HG03521 (cell line): ENCODE measurements at regions not wholly inside any gene's neighbourhood (a gene's known extent, or its start where the extent isn't known, plus 50 kb on each side); places are given as distances from the start of the nearest gene placed in this dataset.

ENCODE experiments used
- ATAC-seq: cut with Tn5 transposase; IDR thresholded peaks from one replicate; pipeline ENCODE4 v1.9.1; 2021; ENCODE audit warnings: mild to moderate bottlenecking, moderate library complexity; ENCODE audit not compliant: unreplicated experiment

DNA sequence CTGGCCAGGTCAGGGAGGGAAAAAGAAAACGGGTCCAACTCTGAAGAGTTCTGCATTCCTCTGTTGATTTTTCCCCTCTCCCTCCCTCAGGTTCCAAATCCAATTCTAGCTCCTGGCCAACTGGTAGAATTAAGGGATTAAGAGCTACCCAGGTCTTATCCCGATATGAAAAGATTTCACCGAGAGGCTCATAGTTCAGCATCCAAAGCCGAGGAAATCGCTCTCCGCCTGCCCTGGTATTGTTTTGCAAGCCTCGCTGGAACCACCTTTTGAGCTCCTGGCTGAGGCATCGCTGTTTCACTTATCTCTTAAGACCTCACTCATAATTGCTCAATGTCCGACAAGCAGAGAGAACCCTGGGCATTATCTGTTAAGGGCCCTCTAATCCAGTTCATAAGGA lies 180.4 kb downstream of the URI1 start:
- ATAC-seq, result no peak

DNA sequence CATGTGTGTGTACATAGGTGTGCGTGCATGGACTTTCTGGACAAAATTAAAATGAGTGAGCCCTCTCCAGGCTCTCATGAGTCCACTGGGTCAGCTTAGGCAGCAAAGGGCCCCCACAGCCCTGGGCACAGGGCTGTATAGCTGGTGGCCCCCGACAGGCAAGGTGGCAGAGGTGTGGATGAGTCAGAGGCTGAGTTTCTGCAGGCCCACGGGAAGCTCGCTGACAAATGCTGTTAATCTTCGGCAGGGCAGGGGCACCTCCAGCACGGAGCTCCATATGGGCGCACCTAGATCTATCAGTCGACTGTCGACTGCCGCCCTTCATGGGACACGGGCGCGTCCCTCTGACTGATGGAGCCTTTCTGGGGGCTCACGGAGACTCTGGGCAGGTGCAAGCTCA lies 181.1 kb downstream of the URI1 start:
- ATAC-seq, result no peak

DNA sequence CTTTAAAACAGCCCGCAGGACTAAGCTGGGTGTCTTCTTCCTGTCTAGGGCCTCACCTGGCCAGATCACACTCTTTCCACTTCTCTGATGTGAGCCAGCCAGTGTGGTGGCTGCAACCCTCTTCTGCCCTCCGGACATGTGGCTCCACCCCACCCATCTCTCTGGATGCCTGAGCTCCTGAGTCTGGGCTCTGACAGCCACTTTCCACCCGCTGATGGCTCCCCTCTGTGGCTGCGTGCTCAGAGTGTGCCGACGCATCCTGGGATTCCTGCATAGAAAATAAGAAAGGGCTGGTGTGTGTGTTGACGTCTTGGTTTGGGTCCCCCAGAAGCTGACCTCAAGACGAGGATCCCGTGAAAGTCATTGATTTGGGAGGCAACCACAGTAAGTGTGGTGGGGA lies 181.6 kb downstream of the URI1 start:
- ATAC-seq, result no peak

DNA sequence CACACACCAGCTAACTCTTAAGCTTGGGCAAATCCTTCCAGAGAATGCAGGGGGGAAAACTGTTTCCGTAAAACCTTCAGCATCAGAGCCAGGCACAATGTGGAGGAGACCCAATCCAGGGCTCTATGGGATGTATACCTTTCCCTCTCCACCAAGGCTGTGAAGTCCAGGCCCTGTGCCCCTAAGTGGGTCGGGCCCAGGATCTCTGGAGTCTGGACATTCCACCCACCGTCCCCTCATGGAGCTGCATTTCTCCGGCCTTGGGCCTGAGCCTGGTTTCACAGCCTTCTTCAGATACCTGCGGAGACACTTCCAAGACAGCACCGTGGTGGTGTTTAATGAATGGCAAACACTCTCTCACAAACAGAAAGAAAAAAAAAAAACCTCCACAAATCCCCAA lies 186.2 kb downstream of the URI1 start:
- no peak for ATAC-seq

DNA sequence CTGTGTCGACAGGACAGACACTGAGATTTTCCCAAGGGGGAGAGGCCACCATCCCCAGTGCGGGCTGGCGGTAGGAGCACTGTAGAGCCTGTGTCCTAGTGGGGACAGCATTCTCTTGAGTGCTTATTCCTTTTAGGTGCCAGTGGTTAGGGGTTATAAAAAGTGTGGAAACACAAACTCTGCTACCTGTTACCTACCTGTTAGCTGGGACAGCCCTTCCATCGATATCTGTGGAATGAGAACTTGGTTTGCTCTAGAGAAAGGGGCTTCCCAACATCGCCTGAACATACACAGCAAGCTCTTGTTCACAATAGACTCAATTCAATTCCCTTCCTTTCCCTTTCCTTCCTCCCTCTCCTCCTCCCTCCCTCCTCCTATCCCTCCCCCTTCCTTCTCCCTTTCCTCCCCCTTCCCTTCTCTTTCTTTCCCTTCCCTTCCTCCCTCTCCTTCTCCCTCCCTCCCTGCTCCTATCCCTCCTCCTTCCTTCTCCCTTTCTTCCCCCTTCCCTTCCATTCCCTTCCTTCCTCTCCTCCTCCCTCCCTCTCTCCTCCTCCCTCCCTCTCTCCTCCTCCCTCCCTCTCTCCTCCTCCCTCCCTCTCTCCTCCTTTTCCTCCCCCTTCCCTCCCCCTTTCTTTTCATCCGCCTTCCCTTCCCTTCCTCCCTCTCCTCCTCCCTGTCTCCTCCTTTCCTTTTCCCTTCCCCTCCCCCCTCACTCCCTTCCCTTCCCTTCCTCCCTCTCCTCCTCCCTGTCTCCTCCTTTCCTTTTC lies 188.5 kb downstream of the URI1 start:
- no peak for ATAC-seq

DNA sequence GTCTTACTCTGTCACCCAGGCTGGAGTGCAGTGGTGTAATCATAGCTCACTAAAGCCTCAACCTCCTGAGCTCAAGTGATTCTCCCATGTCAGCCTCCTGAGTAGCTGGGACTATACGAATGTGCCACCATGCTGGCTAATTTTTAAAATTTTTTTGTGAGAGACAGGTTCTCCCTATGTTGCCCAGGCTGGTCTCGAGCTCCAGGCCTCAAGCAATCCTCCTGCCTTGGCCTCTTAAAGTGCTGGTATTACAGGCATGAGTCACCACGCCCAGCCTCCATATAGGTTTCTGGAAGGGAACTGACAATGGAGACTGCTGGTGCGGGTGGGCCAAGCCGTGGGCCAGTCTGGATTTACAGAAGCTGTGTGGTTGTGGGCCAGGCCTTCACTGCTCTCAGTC lies 189.2 kb downstream of the URI1 start:
- ATAC-seq, result no peak

DNA sequence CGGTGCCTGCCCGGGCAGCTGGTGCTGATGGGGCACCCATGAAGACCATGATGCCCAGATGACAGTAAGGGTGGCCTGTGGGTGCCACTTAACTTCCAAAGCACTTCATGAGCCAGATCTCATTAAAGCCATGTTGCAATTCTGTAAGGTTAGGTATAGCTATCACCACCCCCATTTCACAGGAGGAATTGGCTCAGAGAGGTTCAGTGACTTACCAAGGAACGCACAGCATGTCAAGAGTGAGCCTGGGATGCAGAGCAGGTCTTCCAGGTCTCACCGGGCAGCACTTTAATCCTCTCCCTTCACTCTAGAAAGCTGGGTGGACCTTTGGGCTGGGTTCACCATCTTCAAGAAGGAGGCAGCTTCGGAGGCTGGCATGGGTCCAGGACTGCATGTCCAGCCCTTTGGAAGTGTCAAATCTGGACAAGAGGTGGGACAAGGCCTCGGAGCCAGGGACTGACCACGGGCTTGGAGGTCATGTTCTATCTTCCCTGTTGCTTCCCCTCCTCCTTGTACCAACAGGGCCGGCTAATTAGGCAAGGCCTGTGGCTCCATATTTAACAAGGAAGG lies 189.8 kb downstream of the URI1 start:
- no peak for ATAC-seq

DNA sequence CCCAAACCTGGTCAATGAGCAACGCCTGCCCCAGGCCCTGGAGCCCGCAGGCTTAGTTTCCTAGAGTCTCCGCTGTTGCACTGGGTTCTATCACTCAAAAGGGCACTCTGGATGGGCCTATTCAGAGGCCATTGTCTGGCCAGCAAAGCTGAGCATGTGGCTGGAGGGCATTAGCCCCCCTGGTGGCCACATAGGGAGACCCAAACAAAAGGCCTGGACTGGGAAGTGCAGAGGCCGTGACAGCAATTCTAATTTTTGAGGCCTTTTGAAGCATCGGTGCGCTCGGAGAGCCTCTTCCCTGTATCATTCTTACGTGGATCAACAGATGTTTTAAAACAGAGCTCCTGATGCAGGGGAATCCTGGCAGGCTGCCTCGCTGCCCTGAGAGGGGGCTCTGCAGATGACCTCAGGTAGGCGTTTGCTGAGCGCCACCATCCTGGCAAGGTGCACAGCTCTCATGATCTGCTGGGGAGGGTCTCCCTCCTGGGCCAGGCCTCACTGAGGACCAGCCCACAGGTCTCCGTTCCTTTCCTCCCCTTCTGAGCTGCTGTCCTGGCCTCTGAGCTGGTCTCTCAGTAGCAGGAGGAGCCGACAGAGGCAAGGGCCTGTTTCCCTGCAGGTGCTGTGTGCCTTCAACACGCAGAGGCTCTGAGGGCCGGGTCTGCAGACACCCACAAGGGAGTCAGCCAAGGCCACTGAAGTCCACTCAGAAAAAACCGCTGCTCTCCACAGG lies 190.5 kb downstream of the URI1 start:
- no peak for ATAC-seq

DNA sequence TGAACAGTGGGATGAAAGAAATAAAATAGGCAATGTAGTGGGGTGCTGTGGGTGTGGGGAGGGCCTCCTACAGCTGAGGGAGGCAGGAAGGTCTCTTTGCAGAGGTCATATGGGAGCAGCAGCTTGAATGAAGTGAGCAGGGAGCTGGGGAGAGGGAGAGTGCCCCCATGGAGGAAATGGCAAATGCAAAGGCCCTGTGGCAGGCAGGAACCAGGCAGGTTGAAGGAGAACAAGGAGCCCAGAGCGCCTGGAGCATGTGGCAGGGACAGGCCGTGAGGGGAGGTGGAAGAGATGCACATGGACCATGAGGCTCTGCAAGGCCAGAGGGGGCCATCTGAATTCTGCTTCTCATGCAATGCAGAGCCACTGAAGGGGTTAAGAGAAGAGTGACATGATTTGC lies 191.8 kb downstream of the URI1 start:
- ATAC-seq, result no peak

DNA sequence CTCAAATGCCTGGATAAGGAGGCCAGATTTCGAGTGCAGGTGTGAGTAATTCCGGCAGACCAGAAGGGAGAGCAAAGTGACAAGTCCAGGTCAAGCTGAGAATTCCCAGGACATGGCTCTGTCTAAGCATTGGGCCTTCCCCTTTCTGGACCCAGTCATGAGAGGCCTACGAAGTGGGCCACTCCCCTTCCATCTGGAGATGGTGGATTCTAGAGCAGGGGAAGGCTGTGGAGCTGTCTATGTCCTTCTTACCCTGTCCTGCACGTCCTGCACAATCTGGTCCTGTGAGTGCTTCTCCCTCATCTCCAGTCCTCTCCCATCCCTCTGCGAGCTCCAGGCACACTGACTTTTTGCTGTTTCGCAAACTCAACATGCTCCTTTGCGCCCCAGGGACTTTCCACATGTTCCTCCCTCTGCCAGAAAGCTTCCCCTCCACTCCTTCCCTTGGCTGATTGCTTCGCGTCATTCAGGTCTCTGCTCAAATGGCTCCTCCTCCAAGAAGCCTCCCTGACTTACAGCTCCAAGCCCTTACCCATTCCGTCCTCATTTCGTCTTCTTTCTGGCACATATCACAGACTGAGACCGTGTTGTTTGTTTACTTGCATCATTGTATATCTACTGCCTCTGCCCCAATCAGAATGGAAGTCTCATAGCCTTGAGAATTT lies 193.2 kb downstream of the URI1 start:
- no peak for ATAC-seq

DNA sequence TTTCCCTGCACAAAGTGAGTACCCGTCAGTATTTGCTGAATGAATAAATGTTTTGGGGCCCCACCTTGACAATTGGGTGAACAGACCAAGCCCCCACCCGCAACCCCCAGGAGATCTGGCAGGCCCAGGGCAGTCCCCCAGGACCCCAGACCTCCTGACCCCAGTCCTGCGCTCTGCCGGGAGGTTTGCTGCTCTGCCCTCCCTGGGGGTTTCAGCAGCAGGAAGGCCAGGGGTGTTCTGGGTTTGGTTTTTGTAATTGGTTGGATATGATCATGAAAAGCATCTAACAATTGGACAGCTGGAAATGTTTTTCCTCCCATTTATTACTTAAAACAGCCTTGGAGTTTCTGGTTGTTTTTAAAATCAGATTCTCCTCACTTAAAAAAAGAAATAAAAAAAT lies 193.8 kb downstream of the URI1 start:
- no peak for ATAC-seq

DNA sequence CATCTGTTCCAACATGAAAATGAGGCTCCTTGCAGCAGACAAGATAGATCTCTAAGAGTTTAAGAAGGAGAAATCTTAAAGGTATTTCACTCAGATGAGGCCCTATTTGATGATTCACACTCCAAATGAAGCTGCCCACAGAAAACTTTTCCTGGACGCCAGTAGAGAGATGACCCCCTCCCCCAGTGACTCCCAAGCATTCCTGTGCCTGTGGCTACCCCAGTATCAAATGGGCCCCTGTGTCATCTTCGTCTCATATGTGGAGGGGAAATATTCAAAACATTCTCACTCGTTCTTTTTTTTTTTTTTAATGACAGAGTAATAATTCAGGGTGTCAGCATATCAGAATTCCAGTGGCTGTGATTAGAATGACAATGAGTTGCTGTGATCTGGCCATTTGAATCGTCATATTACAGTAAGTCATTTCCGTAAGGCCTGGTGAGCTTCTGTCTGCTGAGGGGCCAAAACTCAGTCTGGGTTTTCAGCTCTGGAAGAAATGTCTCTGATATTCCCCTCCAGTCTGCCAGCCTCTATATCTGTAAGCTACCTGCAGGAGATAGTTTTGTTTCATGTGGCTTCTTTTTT lies 194.7 kb downstream of the URI1 start:
- no peak for ATAC-seq

DNA sequence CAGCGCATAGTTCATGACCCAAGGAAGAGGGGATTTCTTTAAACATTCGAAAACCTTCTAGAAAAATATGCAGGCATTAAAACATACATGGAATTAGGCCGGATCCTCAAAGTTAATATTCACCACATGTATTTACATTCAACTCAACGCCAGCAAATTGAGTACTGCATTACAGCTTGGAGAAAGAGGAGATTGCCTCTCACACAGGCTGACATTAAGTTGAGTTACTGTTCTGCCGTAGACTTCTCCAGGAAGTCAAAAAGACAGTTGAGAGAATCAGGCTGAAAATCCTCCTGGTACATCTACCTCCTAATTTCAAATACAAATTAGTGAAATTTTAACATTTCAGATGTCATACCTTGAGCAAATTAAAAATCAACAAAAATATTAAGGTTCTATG lies 195.7 kb downstream of the URI1 start:
- no peak for ATAC-seq

DNA sequence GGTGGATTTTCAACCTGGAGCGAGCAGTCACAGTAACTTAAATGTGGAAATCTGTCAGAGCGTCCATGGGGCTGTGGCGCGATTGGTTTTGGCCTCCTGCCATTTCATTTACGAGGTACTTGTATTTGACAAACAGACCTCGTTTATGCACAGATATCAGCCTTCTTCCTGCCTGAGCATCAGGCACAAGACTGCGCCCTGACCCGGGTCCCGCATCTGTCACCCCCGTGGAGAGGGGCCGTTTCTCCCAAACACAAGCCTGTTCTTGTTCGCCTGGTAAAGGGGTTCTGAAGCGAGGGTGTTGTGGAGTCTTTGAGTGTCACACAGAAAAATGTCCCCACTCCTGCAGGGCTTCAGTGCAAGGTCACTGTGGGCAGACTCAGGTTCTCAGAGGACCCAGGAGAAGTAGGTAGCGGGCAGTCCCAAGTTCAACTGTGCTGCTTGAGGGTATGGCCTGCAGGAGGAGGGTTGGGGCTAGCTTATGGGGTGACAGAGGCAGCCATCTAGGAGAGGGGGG lies 202.3 kb downstream of the URI1 start:
- ATAC-seq, result no peak

DNA sequence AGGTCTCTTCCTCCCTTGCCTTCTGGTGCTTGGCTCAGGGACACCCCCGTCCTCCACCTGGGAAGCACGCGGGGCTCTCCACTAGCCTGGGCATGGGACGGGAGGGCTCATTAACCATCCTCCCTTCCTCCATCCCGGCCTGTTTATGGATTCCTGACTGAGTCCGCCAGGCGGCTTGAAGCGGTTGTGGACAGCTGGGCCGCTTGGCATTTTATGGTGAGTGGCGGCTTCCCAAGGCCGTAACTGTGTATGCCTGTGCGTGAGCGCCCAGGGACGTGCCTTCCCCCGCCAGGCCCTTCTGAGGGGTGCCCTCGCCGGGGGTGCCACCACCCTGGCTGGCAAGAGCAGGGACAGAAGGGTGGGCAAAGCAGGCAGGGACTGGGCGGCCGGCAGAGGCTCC lies 202.8 kb downstream of the URI1 start:
- no peak for ATAC-seq

DNA sequence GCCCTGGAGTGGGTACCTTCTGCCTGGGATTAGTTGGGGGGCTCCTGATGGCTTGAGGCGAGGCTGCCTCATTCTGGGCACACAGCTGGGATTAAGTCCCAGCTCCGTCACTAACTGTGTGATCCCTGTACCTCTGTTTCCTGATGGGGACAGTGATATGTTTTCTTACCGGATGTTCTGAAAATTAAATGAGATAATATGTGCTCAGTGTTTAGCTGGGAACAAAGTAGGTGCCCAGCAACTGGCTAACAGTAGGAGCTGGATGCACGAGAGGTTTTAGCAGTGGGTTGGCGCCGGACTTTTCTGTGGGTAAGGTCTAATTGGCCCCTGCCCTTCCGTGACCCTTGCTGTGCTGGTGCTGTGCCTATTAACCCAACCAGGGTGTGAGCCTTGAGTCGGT lies 203.4 kb downstream of the URI1 start:
- no peak for ATAC-seq

DNA sequence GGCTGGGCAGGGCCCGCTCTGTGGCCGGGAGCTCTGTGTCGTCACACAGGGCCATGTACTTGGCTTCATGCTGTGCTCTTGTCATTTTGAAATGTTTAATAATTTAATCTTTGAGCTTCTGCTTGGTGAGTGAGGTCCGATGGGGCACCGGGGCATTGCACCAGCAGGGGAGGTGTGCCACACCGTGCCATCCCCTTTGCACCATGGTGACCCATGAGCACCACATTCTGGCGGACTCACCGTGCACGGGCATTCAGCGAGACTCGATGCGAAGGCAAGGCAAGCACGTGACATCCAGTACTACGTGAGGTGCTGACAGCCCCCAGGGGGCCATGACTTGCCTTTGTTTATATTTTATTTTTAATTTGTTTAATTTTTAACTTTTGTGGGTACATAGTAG lies 204.3 kb downstream of the URI1 start:
- no peak for ATAC-seq

DNA sequence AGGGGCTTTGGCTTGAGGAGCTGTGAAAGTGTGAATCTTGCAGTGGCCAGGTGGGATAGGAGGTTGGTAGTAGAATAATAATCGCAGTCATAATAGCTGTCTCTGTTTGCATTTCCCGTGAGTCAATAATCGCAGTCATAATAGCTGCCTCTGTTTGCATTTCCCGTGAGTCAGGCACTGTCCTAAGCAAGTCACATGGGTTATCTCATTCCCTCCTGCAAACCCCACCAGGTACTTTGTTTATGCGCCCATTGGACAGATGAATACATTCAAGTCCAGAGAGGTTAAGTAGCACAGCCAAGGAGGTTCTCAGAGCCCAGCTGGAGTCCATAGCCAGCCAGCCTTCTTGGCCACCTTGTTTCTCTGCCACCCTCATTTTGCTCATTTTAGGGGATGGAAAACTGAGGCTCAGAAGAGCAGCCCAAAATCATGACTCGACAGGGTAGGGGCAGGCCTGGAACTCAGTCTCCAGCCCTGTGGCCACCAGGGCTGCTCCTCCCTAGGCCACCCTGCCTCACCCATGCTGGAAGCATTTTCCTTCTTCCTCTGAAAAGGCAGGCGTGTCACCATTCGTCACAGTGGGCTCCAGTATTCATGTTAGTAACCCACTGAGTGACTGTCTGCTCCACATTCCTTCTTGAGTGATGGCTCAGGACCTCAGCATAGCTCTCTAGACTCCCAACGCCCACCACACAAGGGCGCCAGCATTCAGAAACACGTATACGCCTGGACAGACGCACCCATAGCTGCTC lies 206.2 kb downstream of the URI1 start:
- no peak for ATAC-seq

DNA sequence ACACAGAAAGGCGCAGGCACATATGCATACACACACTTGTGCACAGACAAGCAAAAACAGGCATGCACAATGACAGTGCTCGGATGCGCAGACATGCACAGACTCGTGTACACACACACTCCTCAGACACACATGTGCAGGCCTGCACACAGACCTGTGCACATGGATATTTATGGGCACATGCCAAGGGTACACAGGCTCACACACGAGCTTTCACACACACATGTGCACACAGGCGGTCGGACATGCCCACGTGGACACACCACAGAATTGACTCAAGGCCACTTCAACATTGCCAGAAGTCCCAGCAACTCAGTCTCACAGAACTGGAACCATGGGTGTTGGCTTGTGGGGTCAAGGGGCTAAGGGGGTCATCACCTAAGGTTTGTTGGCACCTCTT lies 206.8 kb downstream of the URI1 start:
- no peak for ATAC-seq

DNA sequence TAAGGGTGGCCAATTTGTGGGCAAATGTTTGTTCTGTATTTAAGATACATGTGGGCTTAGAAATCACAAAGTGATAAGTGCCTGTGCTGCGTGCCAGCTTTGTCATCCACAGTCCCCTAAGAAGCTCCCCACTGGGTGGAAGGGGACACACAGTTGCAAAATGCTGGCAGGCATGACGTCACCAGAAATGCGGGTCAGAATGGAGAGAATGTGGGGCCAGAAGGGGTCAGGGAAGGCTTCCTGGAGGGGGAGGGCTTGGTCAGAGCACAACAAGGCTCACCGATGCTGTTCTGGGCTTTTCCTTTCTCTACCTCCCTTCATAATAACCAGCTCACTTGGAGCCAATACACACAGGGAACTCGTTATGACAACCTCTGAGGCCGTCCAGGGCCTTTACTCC lies 207.3 kb downstream of the URI1 start:
- ATAC-seq, result no peak

DNA sequence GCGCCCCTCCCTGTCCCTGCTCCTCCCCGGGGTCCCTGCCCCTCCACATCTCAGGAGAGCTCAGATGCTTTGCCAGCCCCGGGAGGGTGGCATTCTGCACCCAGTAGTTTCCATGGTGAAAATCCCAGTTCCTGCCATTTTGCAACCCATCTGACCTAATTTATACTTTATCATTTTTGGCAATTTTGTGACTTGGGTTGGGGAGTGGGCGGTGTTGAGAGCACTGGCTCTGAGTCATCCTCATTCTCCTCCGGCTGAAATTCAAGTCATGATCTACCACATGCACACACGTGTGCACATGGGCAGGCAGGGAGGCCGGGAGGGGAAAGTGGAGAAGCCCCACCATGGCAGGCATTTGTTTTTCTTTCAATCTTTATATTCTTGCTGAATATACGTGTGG lies 208.6 kb downstream of the URI1 start:
- no peak for ATAC-seq
